ENCODE measurements at regions not wholly inside any gene's neighbourhood (a gene's known extent, or its start where the extent isn't known, plus 50 kb on each side); places are given as distances from the start of the nearest gene placed in this dataset.

GRCh38 chr3:153649286-153649839, 471.8 kb upstream of the ARHGEF26 start:
- TF ChIP-seq CTCF (IDR thresholded peaks at IDR 0.05; ENCODE audit: insufficient read depth, low read depth, low read length, missing control alignments): no peak
- DNase-seq (ENCODE audit: low read depth): no peak
- H3K4me3 ChIP-seq (ENCODE audit: low read length): no peak overlapping the region

DNA sequence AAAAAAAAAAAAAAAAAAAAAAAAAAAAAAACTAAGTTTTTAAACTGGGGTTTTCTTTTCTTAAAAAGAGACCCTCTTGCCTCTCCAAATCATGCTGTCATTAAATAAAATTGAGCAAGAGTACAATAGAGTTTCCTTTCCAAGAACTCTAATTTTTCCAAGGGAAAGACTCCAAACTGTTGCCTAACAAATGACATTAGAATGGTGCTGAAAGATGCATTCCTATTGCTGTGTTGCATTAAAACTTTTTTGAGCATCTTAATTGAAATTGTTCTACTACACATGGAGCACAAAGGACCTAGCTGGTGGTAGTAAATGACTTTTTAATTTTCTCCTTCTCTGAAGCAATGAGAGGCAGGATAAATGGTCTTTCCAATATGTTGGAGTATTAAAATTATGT, 469.1 kb upstream of the ARHGEF26 start:
- no peak for DNase-seq (ENCODE audit: low read depth)
- no peak overlapping the region for H3K4me3 ChIP-seq (ENCODE audit: low read length)
- TF ChIP-seq CTCF (IDR thresholded peaks at IDR 0.05; ENCODE audit: insufficient read depth, low read depth, low read length, missing control alignments): no peak

GRCh38 chr3:153657046-153657445, 464.1 kb upstream of the ARHGEF26 start:
- H3K4me3 ChIP-seq (ENCODE audit: low read length): no peak overlapping the region

GRCh38 chr3:153657461-153657860, 463.7 kb upstream of the ARHGEF26 start:
- TF ChIP-seq CTCF (IDR thresholded peaks at IDR 0.05; ENCODE audit: insufficient read depth, low read depth, low read length, missing control alignments): no peak
- DNase-seq (ENCODE audit: low read depth): no peak
- H3K4me3 ChIP-seq (ENCODE audit: low read length): no peak overlapping the region

More at GRCh38 chr3:153657046-153657445, 464.1 kb upstream of the ARHGEF26 start:
- DNase-seq (ENCODE audit: low read depth): no peak
- no peak for TF ChIP-seq CTCF (IDR thresholded peaks at IDR 0.05; ENCODE audit: insufficient read depth, low read depth, low read length, missing control alignments)

DNA sequence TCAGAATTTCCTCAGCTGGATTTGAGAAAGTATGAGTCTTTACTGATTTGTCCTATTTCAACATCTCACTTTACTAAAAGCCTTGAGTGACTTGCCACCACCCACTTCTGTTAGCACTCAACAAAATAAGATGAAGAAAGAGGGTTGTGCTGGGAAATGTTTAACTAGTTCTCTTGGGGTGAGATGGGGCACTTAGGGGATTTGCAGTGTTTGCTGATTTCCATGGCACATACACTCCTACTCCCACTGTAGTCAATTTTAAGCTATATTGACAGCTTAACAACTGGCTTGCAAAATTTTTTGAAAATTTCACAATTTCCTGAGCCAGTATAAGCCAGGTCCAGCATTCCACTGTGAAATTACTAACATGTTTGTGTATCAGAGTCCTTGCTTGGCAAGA, 463.1 kb upstream of the ARHGEF26 start:
- no peak for TF ChIP-seq CTCF (IDR thresholded peaks at IDR 0.05; ENCODE audit: insufficient read depth, low read depth, low read length, missing control alignments)
- H3K4me3 ChIP-seq (ENCODE audit: low read length): no peak overlapping the region
- no peak for DNase-seq (ENCODE audit: low read depth)

DNA sequence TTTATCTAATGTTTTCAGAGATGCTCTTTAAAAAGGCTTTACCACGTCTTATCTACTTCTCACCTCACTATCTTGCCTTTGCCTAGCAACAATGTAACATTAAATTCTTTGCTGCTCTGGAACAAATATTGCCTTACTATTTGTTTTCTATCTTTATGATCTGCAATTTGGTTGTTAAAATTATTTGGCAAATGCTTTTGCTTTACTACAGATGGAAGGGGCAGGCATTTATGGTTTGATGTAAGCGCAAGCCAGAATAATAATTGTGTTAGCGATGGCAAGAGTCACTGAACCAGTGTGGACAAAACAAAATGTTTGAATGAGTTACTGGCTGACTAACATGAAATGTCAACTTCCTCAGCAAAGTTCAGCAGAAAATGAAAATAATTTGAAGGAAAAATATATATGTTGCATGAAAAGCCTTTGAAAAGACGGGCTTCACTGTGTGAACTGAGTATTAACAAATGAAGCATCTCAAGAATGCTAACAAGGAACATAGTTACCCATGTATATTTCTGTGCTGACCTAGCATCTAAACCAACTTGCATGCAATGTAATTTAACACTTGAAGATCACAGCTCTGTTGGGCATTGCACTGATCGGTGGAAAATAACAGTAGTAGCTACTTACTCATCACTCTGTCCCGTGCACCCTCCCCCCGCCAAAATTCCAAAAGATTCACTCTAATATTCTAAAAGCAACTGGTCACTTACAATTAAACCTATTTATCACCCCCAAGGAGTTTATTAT, 454.0 kb upstream of the ARHGEF26 start:
- DNase-seq (ENCODE audit: low read depth): no peak
- TF ChIP-seq CTCF (IDR thresholded peaks at IDR 0.05; ENCODE audit: insufficient read depth, low read depth, low read length, missing control alignments): no peak
- H3K4me3 ChIP-seq (ENCODE audit: low read length): no peak overlapping the region

GRCh38 chr3:153669527-153669926, 451.7 kb upstream of the ARHGEF26 start:
- peak; percentile 25 for TF ChIP-seq CTCF (IDR thresholded peaks at IDR 0.05; ENCODE audit: insufficient read depth, low read depth, low read length, missing control alignments)
- no peak for DNase-seq (ENCODE audit: low read depth)
- no peak overlapping the region for H3K4me3 ChIP-seq (ENCODE audit: low read length)
